HPDE6-E6E7 (cell line): ENCODE measurements at regions not wholly inside any gene's neighbourhood (a gene's known extent, or its start where the extent isn't known, plus 50 kb on each side); places are given as distances from the start of the nearest gene placed in this dataset.

ENCODE experiments used
- DNase-seq: peaks from one replicate; pipeline ENCODE4 v3.0.0; 2011; ENCODE audit warnings: missing footprints; ENCODE audit errors: extremely low spot score

GRCh38 chr4:144463896-144464295 lies 182.1 kb upstream of the HHIP start:
- no peak for DNase-seq

GRCh38 chr4:144465546-144465945 lies 180.4 kb upstream of the HHIP start:
- DNase-seq, result no peak

GRCh38 chr4:144480068-144480467 lies 165.9 kb upstream of the HHIP start:
- DNase-seq, result no peak

GRCh38 chr4:144489831-144490230 lies 156.1 kb upstream of the HHIP start:
- DNase-seq, result no peak

GRCh38 chr4:144494280-144494679 lies 151.7 kb upstream of the HHIP start:
- DNase-seq, result no peak

GRCh38 chr4:144495944-144496343 lies 150.0 kb upstream of the HHIP start:
- no peak for DNase-seq

- no peak for DNase-seq
Observed at GRCh38 chr4:144499777-144500176, 146.2 kb upstream of the HHIP start.

- DNase-seq, result no peak
Observed at GRCh38 chr4:144501231-144501780, 144.7 kb upstream of the HHIP start.

GRCh38 chr4:144504883-144505282 lies 141.1 kb upstream of the HHIP start:
- no peak for DNase-seq

GRCh38 chr4:144507311-144508101 lies 138.4 kb upstream of the HHIP start:
- DNase-seq, result no peak

- no peak for DNase-seq
Observed at GRCh38 chr4:144509088-144510015, 136.6 kb upstream of the HHIP start.

- DNase-seq, result no peak
Observed at GRCh38 chr4:144514736-144515135, 131.2 kb upstream of the HHIP start.

GRCh38 chr4:144518181-144518895 lies 127.6 kb upstream of the HHIP start:
- no peak for DNase-seq

GRCh38 chr4:144531841-144532240 lies 114.1 kb upstream of the HHIP start:
- DNase-seq, result no peak

GRCh38 chr4:144547678-144548298 lies 98.2 kb upstream of the HHIP start:
- DNase-seq, result no peak

GRCh38 chr4:144556636-144557035 lies 89.3 kb upstream of the HHIP start:
- no peak for DNase-seq

- no peak for DNase-seq
Observed at GRCh38 chr4:144557404-144557803, 88.6 kb upstream of the HHIP start.

- DNase-seq, result no peak
Observed at GRCh38 chr4:144562019-144562705, 83.8 kb upstream of the HHIP start.

GRCh38 chr4:144564358-144564757 lies 81.6 kb upstream of the HHIP start:
- no peak for DNase-seq

GRCh38 chr4:144565527-144566195 lies 80.3 kb upstream of the HHIP start:
- DNase-seq, result no peak
